HuH-7 (cell line): ENCODE measurements at regions not wholly inside any gene's neighbourhood (a gene's known extent, or its start where the extent isn't known, plus 50 kb on each side); places are given as distances from the start of the nearest gene placed in this dataset.
A peak's percentile ranks its signal among the peaks of the same experiment; 100 is the strongest.
"Not testable (repeated sequence)": the region's sequence is repeated elsewhere in the genome, so short reads cannot be mapped to it uniquely, and the experiment has no call there.

Experiments used
- DNase-seq: peaks from one replicate; pipeline ENCODE4 v3.0.0; 2011; ENCODE audit warnings: low spot score

- DNase-seq, result not testable (repeated sequence)
Observed at GRCh38 chr2:87075054-87075790, 53.6 kb upstream of the PLGLB1 start.

- DNase-seq, result peak; percentile 2
Observed at GRCh38 chr2:87075791-87076252, 54.2 kb upstream of the PLGLB1 start.

- DNase-seq, result peak; percentile 45
Observed at GRCh38 chr2:87076253-87077123, 54.8 kb upstream of the PLGLB1 start.

- not testable (repeated sequence) for DNase-seq
Observed at GRCh38 chr2:87077124-87077446, 55.4 kb upstream of the PLGLB1 start.

- DNase-seq, result not testable (repeated sequence)
Observed at GRCh38 chr2:87081727-87082126, 60.1 kb upstream of the PLGLB1 start.

- not testable (repeated sequence) for DNase-seq
Observed at GRCh38 chr2:87088079-87088478, 66.4 kb upstream of the PLGLB1 start.

GRCh38 chr2:87089401-87089800, 67.8 kb upstream of the PLGLB1 start:
- not testable (repeated sequence) for DNase-seq

- DNase-seq, result not testable (repeated sequence)
Observed at GRCh38 chr2:87093252-87093651, 71.6 kb upstream of the PLGLB1 start.

- not testable (repeated sequence) for DNase-seq
Observed at GRCh38 chr2:87093937-87094529, 72.4 kb upstream of the PLGLB1 start.

GRCh38 chr2:87095804-87096203, 74.2 kb upstream of the PLGLB1 start:
- DNase-seq, result not testable (repeated sequence)

GRCh38 chr2:87128761-87129553, 107.3 kb upstream of the PLGLB1 start:
- not testable (repeated sequence) for DNase-seq

- not testable (repeated sequence) for DNase-seq
Observed at GRCh38 chr2:87132577-87132976, 110.9 kb upstream of the PLGLB1 start.

GRCh38 chr2:87151835-87152493, 130.3 kb upstream of the PLGLB1 start:
- DNase-seq, result not testable (repeated sequence)

GRCh38 chr2:87174454-87174853, 152.8 kb upstream of the PLGLB1 start:
- DNase-seq, result not testable (repeated sequence)

GRCh38 chr2:87183373-87183772, 161.7 kb upstream of the PLGLB1 start:
- DNase-seq, result not testable (repeated sequence)

GRCh38 chr2:87184260-87184659, 162.6 kb upstream of the PLGLB1 start:
- DNase-seq, result not testable (repeated sequence)

GRCh38 chr2:87189214-87189613, 167.6 kb upstream of the PLGLB1 start:
- DNase-seq, result not testable (repeated sequence)

GRCh38 chr2:87193336-87193735, 171.7 kb upstream of the PLGLB1 start:
- DNase-seq, result not testable (repeated sequence)

GRCh38 chr2:87194254-87194999, 172.8 kb upstream of the PLGLB1 start:
- DNase-seq, result not testable (repeated sequence)

GRCh38 chr2:87196720-87197388, 175.2 kb upstream of the PLGLB1 start:
- not testable (repeated sequence) for DNase-seq
